Neutrophil (primary cell): ENCODE measurements at regions not wholly inside any gene's neighbourhood (a gene's known extent, or its start where the extent isn't known, plus 50 kb on each side); places are given as distances from the start of the nearest gene placed in this dataset.

Experiments
- H3K27ac ChIP-seq: fragments of 200-600 bp; sonication (generic); 2 replicates; pipeline ENCODE4 v1.5.1; 2016; ENCODE audit warnings: mild to moderate bottlenecking, moderate library complexity
- H3K27me3 ChIP-seq: fragments of 200-600 bp; sonication (generic); 2 replicates; pipeline ENCODE4 v1.6.0; 2016; ENCODE audit warnings: mild to moderate bottlenecking
- H3K36me3 ChIP-seq: fragments of 200-600 bp; sonication (generic); 2 replicates; pipeline ENCODE4 v1.5.1; 2017
- H3K4me1 ChIP-seq, 2 experiments: fragments of 200-600 bp in 1 of 2; sonication (generic) in 1 of 2; 1 replicate in 1 of 2; 2 replicates in 1 of 2; pipeline versions ENCODE4 v1.5.1 to v1.6.1; 2013 to 2016; ENCODE audit warnings: low read depth in 1 of 2, low read length in 1 of 2, mild to moderate bottlenecking in 1 of 2, moderate library complexity in 1 of 2; ENCODE audit not compliant: control insufficient read depth in 1 of 2, insufficient read depth in 1 of 2
- H3K4me3 ChIP-seq, 2 experiments: fragments of 200-600 bp in 1 of 2; sonication (generic) in 1 of 2; 1 replicate in 1 of 2; 2 replicates in 1 of 2; pipeline ENCODE4 v1.5.1; 2013 to 2016; ENCODE audit warnings: low read depth in 1 of 2, low read length in 1 of 2, mild to moderate bottlenecking in 1 of 2, moderate library complexity in 1 of 2
- H3K9me3 ChIP-seq: fragments of 200-600 bp; sonication (generic); 2 replicates; pipeline ENCODE4 v1.5.1; 2016
- CTCF ChIP-seq: fragments of 200-600 bp; sonication (generic); IDR thresholded peaks from 2 replicates; pipeline ENCODE4 v1.5.1; 2016; ENCODE audit warnings: antibody characterized with exemption

- Histone ChIP-seq H3K27me3 (no peaks in the 10 kb centered on the region), H3K4me3 (no peak overlapping the region), H3K4me1 (no peaks in the 10 kb centered on the region), H3K27ac (no peak overlapping the region), H3K36me3 (no peaks in the 10 kb centered on the region), H3K9me3 (no peaks in the 10 kb centered on the region)
- no peak for TF ChIP-seq CTCF
Measured at GRCh38 chr19:29106346-29106885, 106.5 kb downstream of the UQCRFS1 start.

GRCh38 chr19:29105629-29106292, 107.2 kb downstream of the UQCRFS1 start:
- H3K36me3 ChIP-seq: no peaks in the 10 kb centered on the region
- H3K9me3 ChIP-seq: no peaks in the 10 kb centered on the region

GRCh38 chr19:29104605-29105241, 108.2 kb downstream of the UQCRFS1 start:
- no peak for TF ChIP-seq CTCF
- Histone ChIP-seq H3K36me3 (no peaks in the 10 kb centered on the region), H3K9me3 (no peaks in the 10 kb centered on the region), H3K27me3 (no peaks in the 10 kb centered on the region), H3K4me1 (no peaks in the 10 kb centered on the region), H3K27ac (no peak overlapping the region), H3K4me3 (no peak overlapping the region)

More at GRCh38 chr19:29105629-29106292, 107.2 kb downstream of the UQCRFS1 start:
- no peaks in the 10 kb centered on the region for H3K4me1 ChIP-seq
- H3K27ac ChIP-seq: no peak overlapping the region
- no peaks in the 10 kb centered on the region for H3K27me3 ChIP-seq
- no peak for TF ChIP-seq CTCF
- no peak overlapping the region for H3K4me3 ChIP-seq

- no peaks in the 10 kb centered on the region for H3K36me3 ChIP-seq
- no peaks in the 10 kb centered on the region for H3K4me1 ChIP-seq
- H3K27me3 ChIP-seq: peaks cover 4% of the 10 kb centered on the region
- no peak for TF ChIP-seq CTCF
- H3K27ac ChIP-seq: no peak overlapping the region
- H3K9me3 ChIP-seq: no peaks in the 10 kb centered on the region
- H3K4me3 ChIP-seq: no peak overlapping the region
Measured at GRCh38 chr19:29098863-29099481, 114.0 kb downstream of the UQCRFS1 start.

- Histone ChIP-seq H3K4me1 (no peaks in the 10 kb centered on the region), H3K36me3 (no peaks in the 10 kb centered on the region), H3K9me3 (no peaks in the 10 kb centered on the region), H3K27me3 (peaks cover 4% of the 10 kb centered on the region), H3K27ac (no peak overlapping the region), H3K4me3 (no peak overlapping the region)
- TF ChIP-seq CTCF: no peak
Measured at GRCh38 chr19:29098091-29098490, 114.9 kb downstream of the UQCRFS1 start.
